KMS-11 (cell line): ENCODE measurements at regions not wholly inside any gene's neighbourhood (a gene's known extent, or its start where the extent isn't known, plus 50 kb on each side); places are given as distances from the start of the nearest gene placed in this dataset.
"Not testable (repeated sequence)": the region's sequence is repeated elsewhere in the genome, so short reads cannot be mapped to it uniquely, and the experiment has no call there.

Experiments
- H2AFZ ChIP-seq: fragments of 200-600 bp; sonication (generic); 2 replicates; pipeline ENCODE4 v1.6.1; 2016; ENCODE audit warnings: antibody characterized with exemption, mixed run types, low read depth
- H3K27ac ChIP-seq: fragments of 200-600 bp; sonication (generic); 2 replicates; pipeline ENCODE4 v1.6.1; 2016; ENCODE audit warnings: mild to moderate bottlenecking, mixed run types
- H3K27me3 ChIP-seq: fragments of 200-600 bp; sonication (generic); 2 replicates; pipeline ENCODE4 v1.6.1; 2017; ENCODE audit warnings: mild to moderate bottlenecking, low read depth, mixed run types, moderate library complexity; ENCODE audit not compliant: insufficient read depth
- H3K36me3 ChIP-seq: fragments of 200-600 bp; sonication (generic); 2 replicates; pipeline ENCODE4 v1.6.1; 2017; ENCODE audit warnings: mild to moderate bottlenecking, mixed run types; ENCODE audit not compliant: insufficient read depth
- H3K4me1 ChIP-seq: fragments of 200-600 bp; sonication (generic); 2 replicates; pipeline ENCODE4 v1.6.1; 2016; ENCODE audit warnings: mild to moderate bottlenecking, low read depth, mixed run types; ENCODE audit not compliant: poor library complexity, severe bottlenecking
- H3K4me2 ChIP-seq: fragments of 200-600 bp; sonication (generic); 2 replicates; pipeline ENCODE4 v1.7.0; 2016; ENCODE audit warnings: mild to moderate bottlenecking, mixed run types
- H3K4me3 ChIP-seq: fragments of 200-600 bp; sonication (generic); IDR thresholded peaks from 2 replicates; pipeline ENCODE4 v1.6.1; 2017; ENCODE audit warnings: low read depth, low read length, mixed read lengths; ENCODE audit not compliant: insufficient read depth
- H3K79me2 ChIP-seq: fragments of 200-600 bp; sonication (generic); 2 replicates; pipeline ENCODE4 v1.6.1; 2016; ENCODE audit warnings: low read depth, mixed run types; ENCODE audit not compliant: insufficient read depth
- H3K9ac ChIP-seq: fragments of 200-600 bp; sonication (generic); 2 replicates; pipeline ENCODE4 v1.6.1; 2016; ENCODE audit warnings: mild to moderate bottlenecking, mixed run types
- H4K20me1 ChIP-seq: fragments of 200-600 bp; sonication (generic); 2 replicates; pipeline ENCODE4 v1.6.1; 2016; ENCODE audit warnings: mild to moderate bottlenecking, mixed run types; ENCODE audit not compliant: insufficient read depth
- TF ChIP-seq, protein P1 (sequence below): fragments of 200-600 bp; sonication (generic); conservative IDR thresholded peaks from 2 replicates; pipeline ENCODE4 v1.6.1; 2017; ENCODE audit warnings: low read depth, mild to moderate bottlenecking, antibody characterized with exemption, low read length, moderate library complexity, mixed read lengths

DNA sequence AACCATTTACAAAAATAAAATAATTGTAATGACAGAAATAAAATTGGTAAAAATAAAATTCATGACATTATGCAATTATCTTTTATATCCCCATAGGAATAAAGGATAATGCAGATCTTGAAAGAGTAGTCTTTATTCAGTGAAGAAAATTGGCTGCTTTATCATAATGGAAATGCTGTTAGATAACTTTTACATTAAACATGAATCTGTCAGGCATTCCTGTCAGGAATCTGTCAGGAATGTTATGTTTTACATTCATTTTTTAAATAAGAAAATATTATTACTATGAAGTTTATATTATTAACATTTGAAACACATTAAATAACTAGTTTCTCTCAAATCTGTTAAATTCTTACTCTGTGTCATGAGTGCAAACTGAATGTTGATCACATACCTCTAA, 1024.7 kb upstream of the TMEFF2 start:
- TF ChIP-seq, protein P1, sequence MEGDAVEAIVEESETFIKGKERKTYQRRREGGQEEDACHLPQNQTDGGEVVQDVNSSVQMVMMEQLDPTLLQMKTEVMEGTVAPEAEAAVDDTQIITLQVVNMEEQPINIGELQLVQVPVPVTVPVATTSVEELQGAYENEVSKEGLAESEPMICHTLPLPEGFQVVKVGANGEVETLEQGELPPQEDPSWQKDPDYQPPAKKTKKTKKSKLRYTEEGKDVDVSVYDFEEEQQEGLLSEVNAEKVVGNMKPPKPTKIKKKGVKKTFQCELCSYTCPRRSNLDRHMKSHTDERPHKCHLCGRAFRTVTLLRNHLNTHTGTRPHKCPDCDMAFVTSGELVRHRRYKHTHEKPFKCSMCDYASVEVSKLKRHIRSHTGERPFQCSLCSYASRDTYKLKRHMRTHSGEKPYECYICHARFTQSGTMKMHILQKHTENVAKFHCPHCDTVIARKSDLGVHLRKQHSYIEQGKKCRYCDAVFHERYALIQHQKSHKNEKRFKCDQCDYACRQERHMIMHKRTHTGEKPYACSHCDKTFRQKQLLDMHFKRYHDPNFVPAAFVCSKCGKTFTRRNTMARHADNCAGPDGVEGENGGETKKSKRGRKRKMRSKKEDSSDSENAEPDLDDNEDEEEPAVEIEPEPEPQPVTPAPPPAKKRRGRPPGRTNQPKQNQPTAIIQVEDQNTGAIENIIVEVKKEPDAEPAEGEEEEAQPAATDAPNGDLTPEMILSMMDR: no peak
- H3K27me3 ChIP-seq: no peaks in the 10 kb centered on the region
- no peak overlapping the region for H3K27ac ChIP-seq
- H3K9ac ChIP-seq: no peak overlapping the region
- no peaks in the 10 kb centered on the region for H3K79me2 ChIP-seq
- no peaks in the 10 kb centered on the region for H3K36me3 ChIP-seq
- H3K4me1 ChIP-seq: no peaks in the 10 kb centered on the region
- no peak overlapping the region for H3K4me3 ChIP-seq
- no peak overlapping the region for H3K4me2 ChIP-seq
- no peak overlapping the region for H2AFZ ChIP-seq
- no peaks in the 10 kb centered on the region for H4K20me1 ChIP-seq

DNA sequence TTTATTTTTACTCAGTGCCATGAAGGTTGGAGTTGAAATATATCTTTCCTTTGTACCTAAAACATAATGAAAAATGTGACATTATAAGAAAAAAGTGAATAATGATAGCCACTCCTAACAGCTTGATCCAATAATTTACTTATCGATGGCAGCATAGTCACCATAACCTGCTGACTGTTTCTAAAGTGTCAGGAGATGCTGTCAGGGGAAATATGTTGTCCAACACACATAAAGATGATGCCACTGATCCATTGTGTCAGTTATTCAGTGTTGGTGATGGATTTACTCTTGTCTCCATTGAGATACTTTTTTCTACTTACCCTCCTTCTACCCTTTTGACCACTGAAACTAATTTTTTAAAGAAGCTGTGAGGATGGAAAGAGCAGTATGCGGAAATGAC, 1006.9 kb upstream of the TMEFF2 start:
- TF ChIP-seq, protein P1: no peak
- Histone ChIP-seq H3K4me2 (no peak overlapping the region), H3K36me3 (no peaks in the 10 kb centered on the region), H3K4me1 (no peaks in the 10 kb centered on the region), H3K27me3 (no peaks in the 10 kb centered on the region), H4K20me1 (no peaks in the 10 kb centered on the region), H2AFZ (no peak overlapping the region), H3K9ac (no peak overlapping the region), H3K79me2 (no peaks in the 10 kb centered on the region), H3K27ac (no peak overlapping the region), H3K4me3 (no peak overlapping the region)

DNA sequence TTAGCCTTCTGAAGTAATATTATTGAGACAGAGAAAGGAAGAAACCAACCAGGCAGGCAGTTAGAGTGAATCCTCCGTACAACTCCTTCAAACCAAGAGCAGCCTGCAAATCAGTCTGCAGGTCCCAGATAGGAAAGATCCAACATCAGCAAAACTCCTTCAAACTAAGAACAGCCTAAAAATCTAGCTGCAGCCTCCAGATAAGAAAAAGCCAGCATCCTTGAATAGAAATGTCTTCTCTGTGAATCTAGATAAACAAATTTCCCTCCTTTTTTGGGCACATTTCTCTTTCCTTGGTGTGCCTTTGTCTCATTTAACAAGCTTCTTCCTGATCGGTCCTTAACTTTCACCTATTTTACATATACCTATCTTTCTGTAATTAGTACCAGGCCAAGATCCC, 1004.6 kb upstream of the TMEFF2 start:
- no peaks in the 10 kb centered on the region for H3K27me3 ChIP-seq

DNA sequence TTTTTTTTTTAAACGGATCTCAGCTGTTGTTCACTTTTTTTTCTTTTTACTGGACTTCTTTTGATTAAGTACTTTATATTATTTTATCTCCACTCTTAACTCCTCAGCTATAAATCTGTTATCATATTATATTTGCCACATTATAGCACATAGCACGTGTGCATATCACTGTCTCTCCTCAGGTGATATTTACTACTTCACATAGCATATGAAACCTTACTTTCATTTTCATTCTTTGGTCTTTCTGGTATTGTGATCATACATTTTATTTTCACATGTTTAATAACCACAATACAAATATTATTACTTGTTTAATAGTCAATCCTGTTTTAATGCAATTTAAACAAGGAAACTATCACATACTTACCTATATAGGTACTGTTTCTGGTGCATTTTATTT, 993.1 kb upstream of the TMEFF2 start:
- Histone ChIP-seq H3K27ac (no peak overlapping the region), H3K79me2 (no peaks in the 10 kb centered on the region), H2AFZ (peak overlapping the region; percentile 47), H4K20me1 (no peaks in the 10 kb centered on the region), H3K4me1 (peaks cover 16% of the 10 kb centered on the region), H3K36me3 (no peaks in the 10 kb centered on the region), H3K27me3 (no peaks in the 10 kb centered on the region), H3K4me2 (peak overlapping the region; percentile 61), H3K9ac (0 out of 2 replicates have a peak overlapping the region, but pooled peaks have one; percentile 3), H3K4me3 (no peak overlapping the region)
- TF ChIP-seq, protein P1: no peak

More for the DNA sequence above, 1004.6 kb upstream of the TMEFF2 start:
- Histone ChIP-seq H2AFZ (no peak overlapping the region), H3K4me1 (no peaks in the 10 kb centered on the region), H3K27ac (no peak overlapping the region), H3K4me2 (no peak overlapping the region), H3K9ac (no peak overlapping the region), H4K20me1 (no peaks in the 10 kb centered on the region), H3K79me2 (no peaks in the 10 kb centered on the region), H3K36me3 (no peaks in the 10 kb centered on the region), H3K4me3 (no peak overlapping the region)
- TF ChIP-seq, protein P1: no peak

DNA sequence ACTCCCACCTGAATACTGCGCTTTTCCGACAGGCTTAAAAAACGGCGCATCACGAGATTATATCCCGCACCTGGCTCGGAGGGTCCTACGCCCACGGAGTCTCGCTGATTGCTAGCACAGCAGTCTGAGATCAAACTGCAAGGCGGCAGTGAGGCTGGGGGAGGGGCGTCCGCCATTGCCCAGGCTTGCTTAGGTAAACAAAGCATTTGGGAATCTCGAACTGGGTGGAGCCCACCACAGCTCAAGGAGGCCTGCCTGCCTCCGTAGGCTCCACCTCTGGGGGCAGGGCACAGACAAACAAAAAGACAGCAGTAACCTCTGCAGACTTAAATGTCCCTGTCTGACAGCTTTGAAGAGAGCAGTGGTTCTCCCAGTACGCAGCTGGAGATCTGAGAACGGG, 976.2 kb upstream of the TMEFF2 start:
- not testable (repeated sequence) for H3K4me2 ChIP-seq, H3K79me2 ChIP-seq, H3K27me3 ChIP-seq, H4K20me1 ChIP-seq, H2AFZ ChIP-seq, H3K36me3 ChIP-seq, H3K4me1 ChIP-seq, H3K9ac ChIP-seq, H3K27ac ChIP-seq, H3K4me3 ChIP-seq
